H9 (cell line): ENCODE measurements at regions not wholly inside any gene's neighbourhood (a gene's known extent, or its start where the extent isn't known, plus 50 kb on each side); places are given as distances from the start of the nearest gene placed in this dataset.

Source experiments
- DNase-seq: peaks from one replicate; pipeline ENCODE4 v3.0.0-alpha.2; 2017
- H2AFZ ChIP-seq: one replicate; pipeline ENCODE4 v1.6.1; 2013; ENCODE audit warnings: mild to moderate bottlenecking, low read length, control low read depth, moderate library complexity
- H2AK5ac ChIP-seq: 2 replicates; pipeline ENCODE4 v1.6.1; 2013; ENCODE audit warnings: low read length, control low read depth, mixed read lengths; ENCODE audit not compliant: insufficient read length
- H2BK120ac ChIP-seq: one replicate; pipeline ENCODE4 v1.6.1; 2013; ENCODE audit warnings: low read depth, mild to moderate bottlenecking, low read length, control low read depth, inconsistent platforms; ENCODE audit not compliant: poor library complexity, severe bottlenecking
- H2BK12ac ChIP-seq: 2 replicates; pipeline ENCODE4 v1.6.1; 2013; ENCODE audit warnings: low read length, control low read depth, mixed read lengths, low read depth; ENCODE audit not compliant: insufficient read length
- H2BK15ac ChIP-seq: 2 replicates; pipeline ENCODE4 v1.6.1; 2013; ENCODE audit warnings: low read depth, low read length, control low read depth
- H2BK20ac ChIP-seq: one replicate; pipeline ENCODE4 v1.6.1; 2013; ENCODE audit warnings: low read depth, mild to moderate bottlenecking, low read length, control low read depth, inconsistent platforms; ENCODE audit not compliant: poor library complexity, severe bottlenecking
- H2BK5ac ChIP-seq: 2 replicates; pipeline ENCODE4 v1.6.1; 2013; ENCODE audit warnings: low read length, control low read depth, mixed read lengths; ENCODE audit not compliant: insufficient read length
- H3K14ac ChIP-seq: 2 replicates; pipeline ENCODE4 v1.6.1; 2013; ENCODE audit warnings: low read length, control low read depth; ENCODE audit not compliant: insufficient read depth
- H3K18ac ChIP-seq: 2 replicates; pipeline ENCODE4 v1.6.1; 2013; ENCODE audit warnings: low read depth, mild to moderate bottlenecking, mixed read lengths, low read length, control low read depth; ENCODE audit not compliant: insufficient read length
- H3K23ac ChIP-seq: 2 replicates; pipeline ENCODE4 v1.6.1; 2013; ENCODE audit warnings: low read length, control low read depth, mixed read lengths, low read depth; ENCODE audit not compliant: insufficient read length
- H3K23me2 ChIP-seq: 2 replicates; pipeline ENCODE4 v1.6.1; 2013; ENCODE audit warnings: low read depth, mild to moderate bottlenecking, mixed read lengths, low read length, control low read depth; ENCODE audit not compliant: insufficient read length, poor library complexity, severe bottlenecking
- H3K27ac ChIP-seq: 2 replicates; pipeline ENCODE4 v1.5.1; 2013; ENCODE audit warnings: low read length, control low read depth, mixed read lengths, low read depth; ENCODE audit not compliant: insufficient read length
- H3K27me3 ChIP-seq: 2 replicates; pipeline ENCODE4 v1.6.1; 2013; ENCODE audit warnings: low read length, control low read depth, inconsistent platforms; ENCODE audit not compliant: insufficient read depth
- H3K4ac ChIP-seq: 2 replicates; pipeline ENCODE4 v1.6.1; 2013; ENCODE audit warnings: low read depth, mild to moderate bottlenecking, control low read depth, inconsistent platforms, low read length, moderate library complexity
- H3K4me1 ChIP-seq: 2 replicates; pipeline ENCODE4 v1.6.1; 2013; ENCODE audit warnings: low read length, control low read depth, inconsistent platforms; ENCODE audit not compliant: insufficient read depth
- H3K4me2 ChIP-seq: 2 replicates; pipeline ENCODE4 v1.6.1; 2013; ENCODE audit warnings: low read length, control low read depth, mixed read lengths; ENCODE audit not compliant: insufficient read length, insufficient read depth
- H3K56ac ChIP-seq: 2 replicates; pipeline ENCODE4 v1.6.1; 2013; ENCODE audit warnings: low read depth, mild to moderate bottlenecking, mixed read lengths, low read length, control low read depth; ENCODE audit not compliant: insufficient read length
- H3K79me1 ChIP-seq: 2 replicates; pipeline ENCODE4 v1.6.1; 2013; ENCODE audit warnings: low read depth, mild to moderate bottlenecking, moderate library complexity, low read length, control low read depth, inconsistent platforms; ENCODE audit not compliant: insufficient read depth, poor library complexity, severe bottlenecking
- H3K79me2 ChIP-seq: 2 replicates; pipeline ENCODE4 v1.6.1; 2013; ENCODE audit warnings: low read length, control low read depth, inconsistent platforms; ENCODE audit not compliant: insufficient read depth
- H3K9ac ChIP-seq: 2 replicates; pipeline ENCODE4 v1.6.1; 2013; ENCODE audit warnings: low read length, control low read depth, mixed read lengths; ENCODE audit not compliant: insufficient read length; ENCODE audit errors: extremely low read depth
- H3K9me3 ChIP-seq: one replicate; pipeline ENCODE4 v1.6.1; 2013; ENCODE audit warnings: low read depth, low read length, inconsistent platforms; ENCODE audit not compliant: control insufficient read depth
- H3T11ph ChIP-seq: one replicate; pipeline ENCODE4 v1.6.1; 2013; ENCODE audit warnings: mild to moderate bottlenecking, low read length, control low read depth, inconsistent platforms
- H4K20me1 ChIP-seq: one replicate; pipeline ENCODE4 v1.6.1; 2013; ENCODE audit not compliant: control insufficient read depth, insufficient read length, insufficient read depth
- H4K5ac ChIP-seq: 2 replicates; pipeline ENCODE4 v1.6.1; 2013; ENCODE audit warnings: low read depth, mild to moderate bottlenecking, mixed read lengths, low read length, control low read depth; ENCODE audit not compliant: insufficient read length
- H4K8ac ChIP-seq: replicated peaks from 2 replicates; pipeline ENCODE4 v1.6.1; 2013; ENCODE audit warnings: low read length, control low read depth, mixed read lengths, low read depth; ENCODE audit not compliant: insufficient read length
- H4K91ac ChIP-seq: 2 replicates; pipeline ENCODE4 v1.6.1; 2013; ENCODE audit warnings: low read depth, mild to moderate bottlenecking, moderate library complexity, mixed read lengths, low read length, control low read depth; ENCODE audit not compliant: insufficient read length
- H3K27ac Mint-ChIP-seq, 3 experiments: 2 replicates in 2 of 3; 3 replicates in 1 of 3; pipeline ENCODE4 v1.8.0; 2020 to 2021; ENCODE audit warnings: mixed read lengths in 3 of 3, mild to moderate bottlenecking in 1 of 3, moderate library complexity in 1 of 3
- H3K27me3 Mint-ChIP-seq: 2 replicates; pipeline ENCODE4 v1.8.0; 2021; ENCODE audit warnings: low read depth, mild to moderate bottlenecking, moderate library complexity, mixed read lengths
- H3K36me3 Mint-ChIP-seq, 3 experiments: 2 replicates in 2 of 3; 3 replicates in 1 of 3; pipeline ENCODE4 v1.8.0; 2020 to 2021; ENCODE audit warnings: low read depth in 3 of 3, mixed read lengths in 3 of 3; ENCODE audit not compliant: insufficient read depth in 1 of 3
- H3K4me1 Mint-ChIP-seq, 2 experiments: 2 replicates each; pipeline ENCODE4 v1.8.0; 2020; ENCODE audit warnings: mixed read lengths in 2 of 2
- H3K4me3 Mint-ChIP-seq, 2 experiments: 2 replicates in 1 of 2; 3 replicates in 1 of 2; pipeline ENCODE4 v1.8.0; 2020 to 2021; ENCODE audit warnings: mild to moderate bottlenecking in 2 of 2, mixed read lengths in 2 of 2, moderate library complexity in 1 of 2
- H3K9me3 Mint-ChIP-seq, 2 experiments: 2 replicates in 1 of 2; 3 replicates in 1 of 2; pipeline ENCODE4 v1.8.0; 2020; ENCODE audit warnings: mild to moderate bottlenecking in 2 of 2, mixed read lengths in 2 of 2, moderate library complexity in 1 of 2
- WGBS: extraction: QIAGEN DNeasy Blood & Tissue Kit; methylation state at CpG from one replicate; pipeline ENCODE4 v1.1.7; 2013; ENCODE audit warnings: missing lambda C conversion rate, low lambda C conversion rate, mixed read lengths; ENCODE audit not compliant: insufficient read length; ENCODE audit errors: extremely low coverage; 5-methylcytosine and 5-hydroxymethylcytosine counted together
- TF ChIP-seq, protein P1 (sequence below): fragments of 200-600 bp; sonication (generic); conservative IDR thresholded peaks from 3 replicates; pipeline ENCODE4 v1.8.0; 2021; ENCODE audit warnings: antibody characterized with exemption, mild to moderate bottlenecking

GRCh38 chr16:87075319-87075860 lies 241.8 kb downstream of the C16orf95 start:
- Histone ChIP-seq H4K20me1 (no peaks in the 10 kb centered on the region), H3K27ac (no peak overlapping the region), H3K27me3 (no peaks in the 10 kb centered on the region), H4K5ac (no peak overlapping the region), H2BK12ac (no peak overlapping the region), H2BK5ac (no peak overlapping the region), H3K4me1 (no peaks in the 10 kb centered on the region), H3K14ac (no peak overlapping the region), H2AFZ (no peak overlapping the region), H3K56ac (no peak overlapping the region), H3K23me2 (no peaks in the 10 kb centered on the region), H4K8ac (no peak overlapping the region), H3T11ph (no peak overlapping the region), H3K4me2 (no peak overlapping the region), H3K79me2 (no peaks in the 10 kb centered on the region), H3K18ac (no peak overlapping the region), H3K79me1 (no peaks in the 10 kb centered on the region), H2BK20ac (no peak overlapping the region), H3K9me3 (no peaks in the 10 kb centered on the region), H2AK5ac (no peak overlapping the region), H2BK15ac (no peak overlapping the region), H3K9ac (no peak overlapping the region), H3K4ac (no peak overlapping the region), H3K23ac (no peak overlapping the region), H2BK120ac (no peak overlapping the region), H4K91ac (no peak overlapping the region)
- H3K27me3 Mint-ChIP-seq = peaks cover 2% of the 10 kb centered on the region
- DNase-seq = no peak
- TF ChIP-seq, protein P1, sequence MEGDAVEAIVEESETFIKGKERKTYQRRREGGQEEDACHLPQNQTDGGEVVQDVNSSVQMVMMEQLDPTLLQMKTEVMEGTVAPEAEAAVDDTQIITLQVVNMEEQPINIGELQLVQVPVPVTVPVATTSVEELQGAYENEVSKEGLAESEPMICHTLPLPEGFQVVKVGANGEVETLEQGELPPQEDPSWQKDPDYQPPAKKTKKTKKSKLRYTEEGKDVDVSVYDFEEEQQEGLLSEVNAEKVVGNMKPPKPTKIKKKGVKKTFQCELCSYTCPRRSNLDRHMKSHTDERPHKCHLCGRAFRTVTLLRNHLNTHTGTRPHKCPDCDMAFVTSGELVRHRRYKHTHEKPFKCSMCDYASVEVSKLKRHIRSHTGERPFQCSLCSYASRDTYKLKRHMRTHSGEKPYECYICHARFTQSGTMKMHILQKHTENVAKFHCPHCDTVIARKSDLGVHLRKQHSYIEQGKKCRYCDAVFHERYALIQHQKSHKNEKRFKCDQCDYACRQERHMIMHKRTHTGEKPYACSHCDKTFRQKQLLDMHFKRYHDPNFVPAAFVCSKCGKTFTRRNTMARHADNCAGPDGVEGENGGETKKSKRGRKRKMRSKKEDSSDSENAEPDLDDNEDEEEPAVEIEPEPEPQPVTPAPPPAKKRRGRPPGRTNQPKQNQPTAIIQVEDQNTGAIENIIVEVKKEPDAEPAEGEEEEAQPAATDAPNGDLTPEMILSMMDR = no peak
- no peak overlapping the region for H3K27ac Mint-ChIP-seq
- no CpG with 5 or more reads among the region's 12 CpGs for WGBS
- peaks cover 2 to 11% (median 8%) of the 10 kb centered on the region in 3 experiments; a peak in 5 of 7 replicates for H3K36me3 Mint-ChIP-seq
- H3K9me3 Mint-ChIP-seq = peaks cover 10 to 13% of the 10 kb centered on the region in 2 experiments
- peaks cover 7 to 9% of the 10 kb centered on the region in 2 experiments; a peak in 3 of 4 replicates for H3K4me1 Mint-ChIP-seq
- H3K4me3 Mint-ChIP-seq = no peak overlapping the region
